Naive thymus-derived CD4-positive, alpha-beta T cell (primary cell): ENCODE measurements at regions not wholly inside any gene's neighbourhood (a gene's known extent, or its start where the extent isn't known, plus 50 kb on each side); places are given as distances from the start of the nearest gene placed in this dataset.

Experiments used
- ATAC-seq: fragments of 150-1000 bp; cut with Tn5 transposase; 2 replicates; pipeline ENCODE4 v1.10.0; 2021; ENCODE audit warnings: mild to moderate bottlenecking, moderate library complexity
- CTCF ChIA-PET: fragments of 350-600 bp; sonication (Branson Sonifier 250); formaldehyde crosslinking; loops from one replicate; lab custom pipeline; 2021; ENCODE audit warnings: antibody characterized with exemption; lab: Charles Lee
- POLR2A ChIA-PET: fragments of 350-600 bp; sonication (Branson Sonifier 250); formaldehyde crosslinking; loops from one replicate; lab custom pipeline; 2021; ENCODE audit warnings: antibody characterized with exemption, inconsistent platforms; lab: Charles Lee
- DNase-seq, 9 donors: peaks; one replicate each; pipeline versions ENCODE4 v3.0.0 to v3.0.0-alpha.2; 2020 to 2022; ENCODE audit warnings: mixed read lengths in 1 of 9
- H3K27ac ChIP-seq: one replicate; pipeline ENCODE4 v1.7.0; 2013; ENCODE audit warnings: mild to moderate bottlenecking, low read depth, low read length, moderate library complexity
- H3K27me3 ChIP-seq, 2 donors: one replicate each; pipeline ENCODE4 v1.7.0; 2013; ENCODE audit warnings: low read length in 2 of 2, mild to moderate bottlenecking in 2 of 2, moderate library complexity in 2 of 2; ENCODE audit not compliant: control insufficient read depth in 2 of 2, insufficient read depth in 2 of 2
- H3K36me3 ChIP-seq, 3 experiments: 1 replicate in 2 of 3; 2 replicates in 1 of 3; pipeline ENCODE4 v1.7.0; 2013; ENCODE audit warnings: low read length in 3 of 3, mild to moderate bottlenecking in 3 of 3, moderate library complexity in 1 of 3; ENCODE audit not compliant: insufficient read depth in 3 of 3, control insufficient read depth in 2 of 3
- H3K4me1 ChIP-seq, 2 donors: one replicate each; pipeline ENCODE4 v1.7.0; 2013; ENCODE audit warnings: low read length in 2 of 2, mild to moderate bottlenecking in 2 of 2, moderate library complexity in 1 of 2; ENCODE audit not compliant: control insufficient read depth in 2 of 2, insufficient read depth in 2 of 2
- H3K4me3 ChIP-seq: 2 replicates; pipeline ENCODE4 v1.7.0; 2013; ENCODE audit warnings: mild to moderate bottlenecking, low read length
- H3K9me3 ChIP-seq, 3 experiments: 1 replicate in 2 of 3; 2 replicates in 1 of 3; pipeline ENCODE4 v1.7.0; 2013; ENCODE audit warnings: low read length in 3 of 3; ENCODE audit not compliant: control insufficient read depth in 2 of 3
- H3K27ac Mint-ChIP-seq, 9 donors: one replicate each; pipeline ENCODE4 v1.8.0; 2020 to 2022; ENCODE audit warnings: mixed read lengths in 9 of 9, mild to moderate bottlenecking in 8 of 9, moderate library complexity in 5 of 9, inconsistent platforms in 2 of 9
- H3K27me3 Mint-ChIP-seq, 5 donors: one replicate each; pipeline ENCODE4 v1.8.0; 2021 to 2022; ENCODE audit warnings: mixed read lengths in 5 of 5, mild to moderate bottlenecking in 1 of 5
- H3K36me3 Mint-ChIP-seq, 5 donors: one replicate each; pipeline ENCODE4 v1.8.0; 2020 to 2022; ENCODE audit warnings: mixed read lengths in 5 of 5, mild to moderate bottlenecking in 3 of 5, inconsistent platforms in 1 of 5
- H3K4me1 Mint-ChIP-seq, 7 donors: one replicate each; pipeline ENCODE4 v1.8.0; 2020 to 2022; ENCODE audit warnings: mixed read lengths in 7 of 7, mild to moderate bottlenecking in 3 of 7, inconsistent platforms in 1 of 7
- H3K4me3 Mint-ChIP-seq, 10 donors: one replicate each; pipeline ENCODE4 v1.8.0; 2020 to 2022; ENCODE audit warnings: mild to moderate bottlenecking in 10 of 10, mixed read lengths in 10 of 10, moderate library complexity in 6 of 10, inconsistent platforms in 2 of 10
- H3K9me3 Mint-ChIP-seq, 11 donors: one replicate each; pipeline ENCODE4 v1.8.0; 2020 to 2022; ENCODE audit warnings: mixed read lengths in 11 of 11, mild to moderate bottlenecking in 4 of 11, inconsistent platforms in 1 of 11, moderate library complexity in 1 of 11
- intact Hi-C, 2 donors: fragments of 100-400 bp; cut with micrococcal nuclease; formaldehyde crosslinking; loops; one replicate each; pipeline ENCODE4 v1.15.1; 2023

DNA sequence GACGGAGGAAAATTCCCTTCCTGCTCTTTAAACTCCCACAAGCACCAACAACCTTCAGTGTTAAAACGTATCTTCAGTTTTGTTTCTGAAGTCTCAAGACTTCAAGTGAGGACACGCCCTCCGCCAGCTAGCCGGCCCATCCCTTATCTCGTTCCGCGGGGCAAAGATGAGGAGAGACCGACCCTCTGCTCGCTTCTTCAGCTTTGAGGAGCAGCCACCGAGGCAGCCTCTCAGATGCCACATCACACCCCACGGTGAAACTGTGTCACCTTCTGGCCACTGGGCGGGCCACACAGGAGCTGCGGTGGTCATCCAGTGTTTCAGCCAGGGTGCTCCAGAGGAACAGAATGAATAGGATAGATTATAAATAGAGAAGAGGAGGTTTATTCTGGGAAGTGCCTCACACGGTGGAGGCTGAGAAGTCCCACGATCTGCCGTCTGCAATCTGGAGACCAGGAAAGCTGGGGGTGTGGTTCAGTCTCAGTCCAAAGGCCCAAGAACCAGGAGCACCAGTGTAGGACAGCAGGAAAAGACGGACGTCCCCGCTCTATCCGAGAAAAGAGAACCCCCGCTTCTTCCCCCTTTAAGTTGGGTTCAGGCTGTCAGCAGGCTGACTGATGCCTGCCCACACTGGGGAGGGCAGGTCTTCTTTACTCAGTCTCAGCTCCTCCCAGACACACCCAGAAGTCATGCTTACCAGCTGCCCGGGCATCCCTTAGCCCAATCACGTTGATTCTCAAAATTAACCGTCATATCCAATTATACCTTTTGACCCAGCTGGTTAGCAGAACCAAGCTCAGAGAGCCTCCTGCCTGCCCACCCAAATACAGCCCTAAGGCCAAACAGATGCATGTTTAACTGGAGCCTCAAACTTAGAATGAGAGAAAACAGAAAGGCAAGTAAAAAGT lies 399.7 kb upstream of the ID2 start:
- CTCF ChIA-PET: no interaction called here
- H3K4me1 Mint-ChIP-seq: peaks cover 0 to 35% (median 7%) of the 10 kb centered on the region in 7 donors
- H3K27ac Mint-ChIP-seq: peak overlapping the region in 1 of 9 donors; percentile 43
- H3K9me3 Mint-ChIP-seq: peaks cover 0 to 3% (median 0%) of the 10 kb centered on the region in 11 donors
- peak; percentile 76 for ATAC-seq
- peaks cover 0 to 2% (median 0%) of the 10 kb centered on the region in 5 donors for H3K27me3 Mint-ChIP-seq
- peak overlapping the region in 1 of 10 donors; percentile 87 for H3K4me3 Mint-ChIP-seq
- H3K4me1 ChIP-seq: peaks cover 0 to 4% of the 10 kb centered on the region in 2 donors
- no peaks in the 10 kb centered on the region for H3K27me3 ChIP-seq
- H3K36me3 Mint-ChIP-seq: peaks cover 0 to 3% (median 0%) of the 10 kb centered on the region in 5 donors
- H3K4me3 ChIP-seq: no peak overlapping the region
- H3K9me3 ChIP-seq: no peaks in the 10 kb centered on the region
- POLR2A ChIA-PET: no interaction called here
- DNase-seq: no peak
- H3K36me3 ChIP-seq: no peaks in the 10 kb centered on the region
- intact Hi-C loops: no loop called here
- H3K27ac ChIP-seq: no peak overlapping the region

DNA sequence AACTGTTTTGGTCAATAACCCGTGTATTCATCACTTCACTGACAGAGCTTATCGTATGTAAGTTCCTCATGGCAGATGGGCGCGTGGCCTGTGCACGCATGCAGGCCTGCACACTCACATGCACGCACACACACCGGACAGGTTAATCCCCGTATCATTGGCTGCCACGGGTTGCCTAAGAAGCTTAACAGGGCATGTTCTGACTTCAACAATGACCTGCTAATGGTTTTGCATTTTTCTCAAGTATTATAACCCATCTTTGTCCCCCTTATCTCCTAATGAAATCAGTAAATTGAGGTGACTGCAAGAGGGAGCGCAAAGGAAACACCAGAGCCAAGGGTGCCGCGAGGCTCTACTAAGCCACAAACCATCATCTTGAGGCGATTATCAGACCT lies 399.0 kb upstream of the ID2 start:
- ChIA-PET CTCF (no interaction called here), POLR2A (no interaction called here)
- H3K4me1 ChIP-seq: peaks cover 0 to 3% of the 10 kb centered on the region in 2 donors
- no peaks in the 10 kb centered on the region for H3K27me3 ChIP-seq
- DNase-seq (no peak), ATAC-seq (peak; percentile 40)
- H3K36me3 ChIP-seq: no peaks in the 10 kb centered on the region
- intact Hi-C loops: no loop called here
- H3K27ac ChIP-seq: no peak overlapping the region
- H3K4me1 Mint-ChIP-seq: peaks cover 0 to 35% (median 7%) of the 10 kb centered on the region in 7 donors
- peaks cover 0 to 4% (median 0%) of the 10 kb centered on the region in 5 donors for H3K27me3 Mint-ChIP-seq
- peak overlapping the region in 1 of 9 donors; percentile 43 for H3K27ac Mint-ChIP-seq
- peaks cover 0 to 3% (median 0%) of the 10 kb centered on the region in 11 donors for H3K9me3 Mint-ChIP-seq
- no peak overlapping the region for H3K4me3 ChIP-seq
- H3K9me3 ChIP-seq: no peaks in the 10 kb centered on the region
- H3K36me3 Mint-ChIP-seq: peaks cover 0 to 5% (median 0%) of the 10 kb centered on the region in 5 donors
- peak overlapping the region in 1 of 10 donors; percentile 87 for H3K4me3 Mint-ChIP-seq

GRCh38 chr2:8285081-8285480 lies 396.8 kb upstream of the ID2 start:
- Mint-ChIP-seq H3K27ac (no peak overlapping the region), H3K9me3 (peaks cover 0 to 6% (median 0%) of the 10 kb centered on the region in 11 donors), H3K36me3 (peaks cover 0 to 10% (median 0%) of the 10 kb centered on the region in 5 donors), H3K4me3 (no peak overlapping the region), H3K27me3 (peaks cover 0 to 5% (median 0%) of the 10 kb centered on the region in 5 donors), H3K4me1 (peaks cover 0 to 16% (median 0%) of the 10 kb centered on the region in 7 donors)
- ChIA-PET CTCF (interaction anchor here (1.0 kb wide), 1 partner anchor 13 kb away, joined by 3 read pairs; no protein-coding TSS in a partner anchor), POLR2A (no interaction called here)
- intact Hi-C loops: no loop called here
- no peaks in the 10 kb centered on the region for H3K4me1 ChIP-seq
- H3K27ac ChIP-seq: no peak overlapping the region
- ATAC-seq: no peak
- no peak for DNase-seq
- no peak overlapping the region for H3K4me3 ChIP-seq
- H3K36me3 ChIP-seq: no peaks in the 10 kb centered on the region
- no peaks in the 10 kb centered on the region for H3K9me3 ChIP-seq
- no peaks in the 10 kb centered on the region for H3K27me3 ChIP-seq

GRCh38 chr2:8285898-8286297 lies 396.0 kb upstream of the ID2 start:
- H3K9me3 Mint-ChIP-seq: peaks cover 0 to 6% (median 0%) of the 10 kb centered on the region in 11 donors
- Histone ChIP-seq H3K4me1 (no peaks in the 10 kb centered on the region), H3K9me3 (no peaks in the 10 kb centered on the region), H3K27me3 (no peaks in the 10 kb centered on the region), H3K4me3 (no peak overlapping the region), H3K36me3 (no peaks in the 10 kb centered on the region), H3K27ac (no peak overlapping the region)
- ATAC-seq: no peak
- peaks cover 0 to 5% (median 0%) of the 10 kb centered on the region in 5 donors for H3K27me3 Mint-ChIP-seq
- ChIA-PET POLR2A (no interaction called here), CTCF (interaction anchor here (0.6 kb wide), 1 partner anchor 1481 kb away, joined by 4 read pairs; no protein-coding TSS in a partner anchor)
- intact Hi-C loops: no loop called here
- H3K4me1 Mint-ChIP-seq: peaks cover 0 to 16% (median 0%) of the 10 kb centered on the region in 7 donors
- H3K4me3 Mint-ChIP-seq: no peak overlapping the region
- DNase-seq: no peak
- peaks cover 0 to 10% (median 0%) of the 10 kb centered on the region in 5 donors for H3K36me3 Mint-ChIP-seq
- H3K27ac Mint-ChIP-seq: no peak overlapping the region

GRCh38 chr2:8288206-8288605 lies 393.6 kb upstream of the ID2 start:
- H3K4me1 ChIP-seq: no peaks in the 10 kb centered on the region
- Mint-ChIP-seq H3K4me3 (no peak overlapping the region), H3K4me1 (peaks cover 0 to 13% (median 0%) of the 10 kb centered on the region in 7 donors), H3K36me3 (peaks cover 0 to 16% (median 0%) of the 10 kb centered on the region in 5 donors), H3K27me3 (peaks cover 0 to 9% (median 0%) of the 10 kb centered on the region in 5 donors), H3K27ac (no peak overlapping the region), H3K9me3 (peaks cover 0 to 6% (median 0%) of the 10 kb centered on the region in 11 donors)
- ChIA-PET POLR2A (interaction anchor here (0.5 kb wide), 1 partner anchor 823 kb away, joined by 3 read pairs; no protein-coding TSS in a partner anchor), CTCF (no interaction called here)
- H3K36me3 ChIP-seq: no peaks in the 10 kb centered on the region
- no peaks in the 10 kb centered on the region for H3K9me3 ChIP-seq
- intact Hi-C loops: no loop called here
- no peaks in the 10 kb centered on the region for H3K27me3 ChIP-seq
- H3K4me3 ChIP-seq: no peak overlapping the region
- DNase-seq: no peak
- no peak for ATAC-seq
- H3K27ac ChIP-seq: no peak overlapping the region

- H3K4me3 Mint-ChIP-seq: no peak overlapping the region
- peaks cover 0 to 17% (median 0%) of the 10 kb centered on the region in 5 donors for H3K36me3 Mint-ChIP-seq
- Histone ChIP-seq H3K27ac (no peak overlapping the region), H3K27me3 (no peaks in the 10 kb centered on the region), H3K4me1 (no peaks in the 10 kb centered on the region), H3K36me3 (no peaks in the 10 kb centered on the region), H3K4me3 (no peak overlapping the region), H3K9me3 (no peaks in the 10 kb centered on the region)
- peaks cover 0 to 15% (median under 1%) of the 10 kb centered on the region in 5 donors for H3K27me3 Mint-ChIP-seq
- no peak overlapping the region for H3K27ac Mint-ChIP-seq
- POLR2A ChIA-PET: no interaction called here
- DNase-seq (no peak), ATAC-seq (no peak)
- intact Hi-C loops: no loop called here
- peaks cover 0 to 8% (median 0%) of the 10 kb centered on the region in 11 donors for H3K9me3 Mint-ChIP-seq
- H3K4me1 Mint-ChIP-seq: peaks cover 0 to 13% (median 0%) of the 10 kb centered on the region in 7 donors
- CTCF ChIA-PET: no interaction called here
Observed at GRCh38 chr2:8289111-8289510, 392.7 kb upstream of the ID2 start.
